NCI-H2196 treated with DMSO at 0.1 percent for 48 hours (cell line): ENCODE measurements at regions not wholly inside any gene's neighbourhood (a gene's known extent, or its start where the extent isn't known, plus 50 kb on each side); places are given as distances from the start of the nearest gene placed in this dataset.
A peak's percentile ranks its signal among the peaks of the same experiment; 100 is the strongest.

ENCODE experiments used
- DNase-seq: peaks from one replicate; lab custom pipeline; 2025; ENCODE audit not compliant: unreplicated experiment; lab: John Stamatoyannopoulos, UW

GRCh38 chr5:24363789-24364481 is 280.8 kb downstream of the CDH10 start:
- DNase-seq, result peak; percentile 25

- no peak for DNase-seq
Measured at GRCh38 chr5:24364711-24365110, 280.1 kb downstream of the CDH10 start.

- no peak for DNase-seq
Measured at GRCh38 chr5:24365406-24365805, 279.4 kb downstream of the CDH10 start.

DNA sequence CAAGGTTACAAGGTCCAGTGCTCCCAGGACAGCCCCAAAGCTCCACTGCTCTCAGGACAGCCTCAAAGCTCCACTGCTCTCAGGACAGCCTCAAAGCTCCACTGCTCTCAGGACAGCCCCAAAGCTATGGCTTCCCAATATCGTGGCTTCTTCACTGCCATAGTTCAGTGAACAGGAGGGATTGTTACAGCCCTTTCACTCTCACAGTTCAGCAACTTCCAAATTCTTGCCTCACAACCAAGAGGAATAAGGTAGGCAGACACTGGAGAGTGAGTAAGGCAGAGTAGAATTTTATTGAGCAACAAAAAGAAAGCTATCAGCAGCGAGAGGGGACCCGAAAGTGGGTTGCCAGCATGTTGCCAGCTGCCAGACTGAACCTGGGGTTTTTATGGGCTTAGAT is 277.6 kb downstream of the CDH10 start:
- DNase-seq, result no peak

DNA sequence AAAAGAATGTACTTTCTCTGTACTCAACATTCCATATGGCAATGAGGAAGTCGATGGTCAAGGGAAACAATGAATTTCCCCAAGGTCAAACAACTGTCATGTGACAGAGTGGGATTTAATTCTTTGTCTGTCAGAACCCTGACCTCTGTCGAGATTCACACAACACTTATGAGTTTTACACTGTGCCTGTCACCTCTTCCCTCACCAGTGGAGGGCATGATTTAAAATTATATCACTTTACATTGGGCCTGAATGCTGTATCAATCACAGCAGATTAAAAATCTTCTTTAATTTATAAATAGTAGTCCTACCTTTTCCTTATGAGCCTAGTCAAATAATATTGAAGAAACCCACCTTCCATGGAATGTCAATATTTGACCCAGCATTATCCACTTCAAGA is 276.7 kb downstream of the CDH10 start:
- no peak for DNase-seq

- no peak for DNase-seq
Measured at GRCh38 chr5:24376210-24376609, 268.6 kb downstream of the CDH10 start.

GRCh38 chr5:24376616-24377015 is 268.2 kb downstream of the CDH10 start:
- no peak for DNase-seq

- DNase-seq, result no peak
Measured at GRCh38 chr5:24381861-24382489, 262.8 kb downstream of the CDH10 start.

DNA sequence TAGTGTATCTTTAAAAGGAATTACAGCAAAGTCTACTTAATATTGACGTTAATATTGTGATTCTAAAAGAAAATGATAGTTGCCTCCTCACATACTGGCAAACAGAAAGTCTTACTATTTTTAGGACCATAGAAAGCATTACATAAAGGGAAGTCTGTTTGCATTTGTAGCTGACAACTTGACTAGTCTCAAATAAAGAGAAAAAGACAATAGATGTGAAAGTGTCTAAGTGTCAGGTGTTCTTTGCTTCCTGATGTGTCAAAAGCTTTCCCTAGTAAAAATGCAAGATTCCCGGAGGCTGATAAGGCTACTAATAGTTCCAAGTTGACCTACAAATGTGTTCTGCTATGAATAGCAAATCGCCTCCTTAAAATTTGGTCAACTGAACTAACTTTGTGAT is 259.7 kb downstream of the CDH10 start:
- DNase-seq, result no peak

DNA sequence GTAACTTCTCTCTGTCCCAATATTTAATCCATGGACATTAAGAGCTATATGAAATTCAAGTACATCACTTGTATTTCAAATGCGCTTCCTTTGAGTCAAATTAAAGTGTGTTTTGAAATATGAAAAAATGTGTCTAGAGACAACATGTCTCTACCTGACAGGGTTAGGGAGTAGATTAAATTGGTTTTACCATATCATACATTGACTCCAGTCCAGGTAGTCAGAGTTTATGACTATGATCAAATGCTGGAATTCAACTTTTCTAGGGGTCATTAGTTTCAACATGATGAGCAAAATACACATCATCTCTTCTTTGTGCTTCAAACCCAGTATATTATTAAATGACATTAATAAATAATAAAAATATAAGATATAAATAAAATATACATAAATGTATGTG is 259.2 kb downstream of the CDH10 start:
- no peak for DNase-seq

DNA sequence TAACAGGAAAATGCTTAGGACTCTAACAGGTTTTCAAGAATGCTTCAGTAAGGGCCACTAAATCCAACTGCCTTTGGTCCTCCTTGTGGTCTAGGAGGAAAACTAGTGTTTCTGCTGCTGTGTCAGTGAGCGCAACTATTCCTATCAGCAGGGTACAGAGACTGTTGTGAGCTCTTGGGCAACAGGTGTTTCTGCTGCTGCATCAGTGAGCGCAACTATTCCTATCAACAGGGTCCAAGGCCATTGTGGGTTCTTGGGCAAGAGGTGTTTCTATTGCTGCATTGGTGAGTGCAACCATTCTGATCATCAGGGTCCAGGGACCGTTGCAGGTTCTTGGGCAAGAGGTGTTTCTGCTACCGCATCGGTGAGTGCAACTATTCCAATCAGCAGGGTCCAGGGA is 256.3 kb downstream of the CDH10 start:
- no peak for DNase-seq

- no peak for DNase-seq
Measured at GRCh38 chr5:24389968-24390367, 254.8 kb downstream of the CDH10 start.

GRCh38 chr5:24391816-24392215 is 253.0 kb downstream of the CDH10 start:
- DNase-seq, result no peak

DNA sequence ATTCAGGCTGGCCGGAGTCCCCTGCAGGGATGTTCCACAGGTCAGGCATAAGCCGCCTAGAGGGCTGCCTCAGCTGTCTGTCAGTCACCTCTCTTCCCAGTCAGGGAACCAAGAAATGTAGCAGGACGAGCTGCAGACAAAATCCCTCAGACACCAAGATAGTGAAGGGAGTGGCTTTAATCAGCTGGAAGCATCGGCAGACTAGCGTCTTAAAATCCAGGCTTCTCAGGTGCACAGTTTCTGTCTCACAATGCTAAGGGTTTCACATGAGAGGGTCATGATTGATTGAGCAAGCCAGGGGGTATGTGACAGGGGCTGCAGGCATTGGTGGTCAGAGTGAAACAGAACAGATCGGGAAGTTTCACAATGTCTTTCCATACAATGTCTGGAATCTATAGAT is 247.2 kb downstream of the CDH10 start:
- no peak for DNase-seq

DNA sequence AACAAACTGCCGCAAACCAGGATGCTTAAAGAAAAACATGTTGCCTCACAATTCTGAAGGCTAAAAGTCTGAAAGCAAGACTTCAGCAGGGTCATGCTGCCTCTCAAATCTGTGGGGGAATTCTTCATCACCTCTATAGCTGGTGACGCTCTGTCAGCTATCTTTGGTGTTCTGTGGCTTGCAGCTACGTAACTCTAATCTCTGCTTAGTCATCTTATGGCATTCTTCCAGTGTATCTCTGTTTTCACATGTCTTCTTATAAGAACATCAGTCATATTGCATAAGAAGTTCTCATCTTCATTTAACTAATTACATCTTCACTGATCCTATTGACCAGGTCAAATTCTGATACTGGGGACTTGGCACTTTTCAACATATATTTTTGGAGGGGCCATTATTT is 243.0 kb downstream of the CDH10 start:
- no peak for DNase-seq

- DNase-seq, result no peak
Measured at GRCh38 chr5:24407466-24407865, 237.3 kb downstream of the CDH10 start.

- DNase-seq, result no peak
Measured at GRCh38 chr5:24428345-24428744, 216.4 kb downstream of the CDH10 start.

- no peak for DNase-seq
Measured at GRCh38 chr5:24433555-24433954, 211.2 kb downstream of the CDH10 start.
